NCI-H2227 treated with DMSO at 0.1 percent for 48 hours (cell line): ENCODE measurements at regions not wholly inside any gene's neighbourhood (a gene's known extent, or its start where the extent isn't known, plus 50 kb on each side); places are given as distances from the start of the nearest gene placed in this dataset.

Experiments
- DNase-seq: peaks from one replicate; lab custom pipeline; 2025; lab: John Stamatoyannopoulos, UW

- DNase-seq = no peak
Observed at GRCh38 chr10:90470966-90471365, 386.9 kb downstream of the HTR7 start.

- no peak for DNase-seq
Observed at GRCh38 chr10:90480466-90480865, 377.4 kb downstream of the HTR7 start.

GRCh38 chr10:90481326-90481923 lies 376.4 kb downstream of the HTR7 start:
- no peak for DNase-seq

GRCh38 chr10:90484518-90484917 lies 373.3 kb downstream of the HTR7 start:
- no peak for DNase-seq

GRCh38 chr10:90494183-90494582 lies 363.7 kb downstream of the HTR7 start:
- DNase-seq = no peak

DNA sequence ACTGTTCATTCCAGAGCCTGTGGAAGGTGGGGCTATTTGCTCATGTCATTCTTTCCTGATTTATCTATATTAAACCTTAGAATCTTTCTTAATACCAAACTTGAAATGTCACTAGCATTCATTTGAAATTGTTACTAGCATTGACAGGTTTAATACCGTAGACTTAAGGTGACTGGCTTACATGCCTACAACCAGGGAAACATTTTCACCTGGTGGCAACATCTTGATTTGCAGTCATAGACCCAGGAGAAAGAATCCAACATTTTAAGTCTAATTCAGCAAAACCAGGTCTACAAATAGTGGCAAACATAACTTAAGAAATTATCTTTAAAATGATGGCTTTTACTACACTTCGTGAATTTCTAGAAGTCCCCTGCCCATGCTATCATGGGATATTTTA lies 353.7 kb downstream of the HTR7 start:
- no peak for DNase-seq

DNA sequence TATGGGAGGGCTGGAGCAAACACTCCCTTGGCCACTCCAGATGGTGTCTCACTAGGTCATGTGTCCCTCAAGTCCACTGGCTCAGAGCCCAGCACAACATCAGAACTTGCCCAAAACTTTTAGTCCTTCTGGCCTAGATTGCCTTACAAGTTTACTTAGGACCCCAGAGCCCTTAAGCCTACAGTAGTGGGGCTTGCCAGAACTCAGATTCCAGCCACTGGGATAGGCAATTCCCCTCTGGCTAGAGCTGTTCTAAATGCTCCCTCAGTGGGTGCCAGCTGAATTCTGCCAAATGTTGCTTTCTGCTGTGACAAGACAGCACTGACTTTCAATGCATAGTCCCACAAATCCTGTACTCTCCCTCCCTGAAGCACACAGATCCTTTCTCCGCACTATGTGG lies 331.1 kb downstream of the HTR7 start:
- no peak for DNase-seq

DNA sequence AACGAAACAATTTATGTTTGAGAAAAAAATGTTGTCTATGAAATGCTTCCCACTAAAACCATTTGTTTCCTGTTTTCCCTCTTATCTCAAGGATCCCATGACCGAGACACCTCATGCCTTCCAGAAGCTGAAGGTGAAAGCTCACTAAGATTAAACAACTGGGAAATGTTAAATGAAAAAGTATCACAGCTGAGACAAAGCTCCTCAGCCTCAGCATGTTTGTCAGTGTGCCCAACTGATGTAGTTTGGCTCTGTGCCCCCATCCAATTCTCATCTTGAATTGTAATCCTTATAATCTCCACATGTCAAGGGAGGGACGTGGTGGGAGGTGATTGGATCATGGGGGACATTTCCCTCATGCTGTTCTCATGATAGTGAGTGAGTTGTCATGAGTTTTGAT lies 327.3 kb downstream of the HTR7 start:
- DNase-seq = no peak

GRCh38 chr10:90557385-90557784 lies 300.5 kb downstream of the HTR7 start:
- DNase-seq = no peak

GRCh38 chr10:90560331-90560730 lies 297.5 kb downstream of the HTR7 start:
- DNase-seq = no peak

DNA sequence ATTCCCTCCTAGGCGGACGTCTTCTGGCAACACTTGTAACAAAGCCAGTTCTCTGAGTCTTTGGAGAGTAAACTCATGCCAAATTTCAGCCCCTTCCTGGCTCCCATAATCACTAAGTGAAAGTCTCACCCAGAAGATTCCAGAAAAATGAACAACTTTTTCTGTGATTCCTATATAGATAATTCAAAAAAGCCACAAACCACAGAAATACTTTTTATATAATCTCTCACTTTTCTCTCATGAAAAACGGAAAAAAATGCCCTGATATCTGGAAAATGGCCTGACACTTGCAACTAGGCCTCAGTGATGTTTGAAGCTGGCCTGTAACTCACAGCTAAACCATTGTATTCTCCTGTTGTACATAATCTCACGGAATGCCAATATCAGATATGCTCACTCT lies 296.2 kb downstream of the HTR7 start:
- DNase-seq = no peak

GRCh38 chr10:90571481-90572258 lies 286.2 kb downstream of the HTR7 start:
- no peak for DNase-seq

DNA sequence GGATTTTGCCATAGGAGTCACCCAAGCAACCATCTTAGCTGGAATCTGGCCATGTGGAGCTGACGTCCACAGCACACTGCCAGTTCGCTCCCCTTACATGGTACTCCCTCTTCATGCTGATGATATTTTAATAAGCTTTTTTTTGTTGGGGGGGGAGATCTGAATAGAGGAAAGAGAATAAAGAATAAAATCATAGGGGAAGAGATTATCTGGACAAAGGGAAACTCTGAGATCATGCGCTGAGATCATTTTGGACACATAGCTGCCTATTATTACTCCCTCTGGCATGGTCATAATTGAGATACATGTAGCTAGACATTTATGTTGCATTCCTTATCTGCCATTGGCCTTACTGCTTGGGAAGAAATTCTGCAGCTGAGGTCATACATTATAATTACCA lies 282.7 kb downstream of the HTR7 start:
- DNase-seq = no peak

DNA sequence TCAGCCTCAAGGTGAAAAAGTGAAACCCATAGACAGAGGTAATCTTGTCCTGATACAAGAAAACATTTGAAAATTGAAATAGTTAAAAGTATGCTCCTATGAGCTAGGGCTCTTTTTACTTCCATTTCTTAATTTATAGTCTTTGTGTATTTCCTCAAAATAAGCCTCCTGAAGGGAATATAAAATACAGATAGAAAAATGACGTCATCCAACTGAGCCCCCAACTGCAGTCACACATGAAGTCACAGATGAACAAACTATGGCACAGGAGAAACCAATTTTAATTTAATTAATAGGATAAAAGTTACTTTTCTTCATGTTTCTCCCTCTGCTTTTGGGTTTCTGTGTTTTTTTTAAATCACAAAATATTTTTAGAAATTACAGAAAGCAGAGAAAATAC lies 280.3 kb downstream of the HTR7 start:
- DNase-seq = no peak

- DNase-seq = no peak
Observed at GRCh38 chr10:90579602-90580242, 278.1 kb downstream of the HTR7 start.

GRCh38 chr10:90583416-90583815 lies 274.4 kb downstream of the HTR7 start:
- no peak for DNase-seq

- DNase-seq = no peak
Observed at GRCh38 chr10:90587081-90587491, 270.8 kb downstream of the HTR7 start.

DNA sequence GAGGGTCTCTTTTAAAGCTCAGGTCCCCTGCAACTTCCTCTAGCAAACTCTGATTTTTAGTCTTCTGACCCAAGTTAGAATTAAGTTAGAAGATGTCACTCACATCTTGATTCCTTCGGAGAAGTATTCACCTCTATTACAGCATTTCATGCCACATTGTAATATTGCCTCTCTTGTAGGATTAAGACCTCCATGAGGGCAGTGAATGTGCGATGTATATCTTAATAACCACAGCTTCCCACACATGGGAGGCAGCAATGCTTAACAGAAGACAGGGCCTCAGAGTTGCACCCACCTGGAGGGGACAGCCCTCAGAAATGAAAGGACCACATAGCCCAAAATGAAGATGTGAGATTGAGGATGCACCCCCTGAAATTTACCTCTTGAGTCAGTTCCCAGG lies 270.3 kb downstream of the HTR7 start:
- DNase-seq = no peak

- no peak for DNase-seq
Observed at GRCh38 chr10:90588222-90588621, 269.6 kb downstream of the HTR7 start.

DNA sequence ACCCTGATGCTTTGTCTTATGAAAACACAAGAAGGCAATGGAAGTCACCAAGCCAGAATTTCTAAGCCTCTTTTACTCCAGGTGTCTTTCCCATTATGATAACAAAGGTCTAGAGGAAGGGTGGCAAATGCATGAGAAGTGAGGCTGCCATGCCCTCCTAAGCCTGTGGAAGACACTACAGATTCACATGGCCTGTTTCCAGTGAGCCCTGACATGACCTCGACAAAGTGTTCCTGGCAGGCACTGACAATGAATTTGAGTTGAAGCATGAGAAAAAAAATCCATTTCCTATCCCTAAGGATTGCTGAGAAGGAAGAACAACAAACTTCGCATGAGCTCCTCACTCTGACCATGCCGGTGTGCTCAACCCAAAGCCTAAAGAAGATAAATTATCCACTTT lies 268.0 kb downstream of the HTR7 start:
- DNase-seq = no peak

DNA sequence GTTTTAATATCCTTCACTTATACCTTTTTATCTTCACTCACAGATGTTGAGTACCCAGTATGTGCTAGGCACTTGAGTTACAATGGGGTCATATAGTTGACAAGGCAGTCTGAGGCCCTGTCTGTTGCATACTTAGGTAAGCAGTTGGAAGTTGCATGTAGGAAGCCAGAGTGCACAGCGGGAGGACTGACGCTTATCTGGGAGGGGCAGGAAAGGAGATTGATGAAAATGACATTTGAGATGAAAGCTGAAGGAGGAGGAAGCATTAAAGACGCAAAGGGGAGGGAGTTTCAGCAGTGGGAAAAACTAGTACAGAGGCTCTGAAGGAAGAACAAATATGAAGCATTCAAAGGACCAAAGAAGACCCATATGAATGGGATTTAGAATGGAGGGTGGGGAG lies 266.2 kb downstream of the HTR7 start:
- DNase-seq = peak; percentile 1

DNA sequence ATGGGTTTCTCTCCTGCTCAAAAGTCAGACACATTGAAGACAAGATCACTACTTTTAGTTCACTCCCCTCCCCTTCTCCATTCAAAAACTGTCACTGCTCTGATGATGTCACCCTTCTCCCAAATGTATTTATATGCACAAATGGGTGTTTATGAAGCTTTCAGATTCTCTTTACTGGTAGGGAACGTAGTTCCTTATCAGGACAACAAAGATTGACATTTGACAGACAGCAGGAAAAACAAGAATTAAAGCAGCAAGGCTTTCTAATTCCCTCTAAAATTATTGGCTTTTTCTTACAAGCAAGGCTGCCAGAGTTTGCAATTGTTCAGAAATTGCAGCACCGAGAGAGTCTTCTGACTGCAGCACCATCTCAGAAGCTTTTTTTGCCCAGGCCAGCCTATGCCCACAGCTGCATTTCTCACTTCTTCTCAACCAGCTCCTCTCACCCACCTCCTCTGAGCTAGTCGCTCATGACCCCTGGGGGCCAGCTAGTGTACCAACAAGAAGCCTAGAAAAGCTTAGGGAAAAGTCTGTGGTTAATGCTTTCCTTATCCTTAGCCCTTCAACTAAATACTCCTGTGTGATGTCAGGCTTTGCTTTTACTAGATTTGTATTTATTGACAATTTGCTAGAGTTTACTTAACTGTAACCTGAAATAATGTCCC lies 265.1 kb downstream of the HTR7 start:
- no peak for DNase-seq

DNA sequence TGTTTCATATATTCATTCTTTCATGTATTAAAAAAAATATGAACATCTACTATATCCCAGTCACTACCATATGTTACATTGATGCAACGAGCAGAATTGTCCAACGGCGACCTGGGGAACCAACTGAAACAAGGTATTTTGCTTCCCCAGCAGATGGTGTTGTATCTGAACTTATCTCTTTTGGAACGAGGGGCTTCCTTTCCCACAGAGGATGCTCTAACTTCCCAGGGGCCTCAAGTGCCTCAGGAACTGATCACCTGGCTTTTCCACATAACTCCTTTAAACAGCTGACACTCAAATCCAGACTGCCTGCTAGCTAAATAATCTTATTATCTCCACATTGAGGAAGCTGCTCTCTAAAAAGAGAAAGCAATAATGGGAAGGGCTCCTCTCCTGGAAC lies 259.3 kb downstream of the HTR7 start:
- DNase-seq = no peak
